HepG2 (cell line): ENCODE measurements at regions not wholly inside any gene's neighbourhood (a gene's known extent, or its start where the extent isn't known, plus 50 kb on each side); places are given as distances from the start of the nearest gene placed in this dataset.

Source experiments
- ATAC-seq: fragments of 200-7000 bp; cut with Tn5 transposase; 3 replicates; pipeline ENCODE4 v1.9.1; 2020; ENCODE audit warnings: mild to moderate bottlenecking, moderate library complexity
- BruUV-seq: library from RNA; stranded (reverse); fragments of 400-500 nt; replicated peaks from 2 replicates; lab custom pipeline; 2021; lab: Mats Ljungman, UMichigan
- CTCF ChIA-PET: fragments of 300-600 bp; formaldehyde crosslinking; extraction: SDS; loops from one replicate; lab custom pipeline; 2021; ENCODE audit warnings: low total read pairs, inconsistent platforms, low intra/inter-chr PET ratio; lab: Yijun Ruan, JAX
- POLR2A ChIA-PET: fragments of 350-600 bp; sonication (Branson Sonifier 250); formaldehyde crosslinking; loops from one replicate; lab custom pipeline; 2020; ENCODE audit warnings: antibody characterized with exemption, inconsistent platforms; lab: Yijun Ruan, JAX
- DNase-seq: peaks from one replicate; pipeline ENCODE4 v3.0.0-alpha.2; 2015; ENCODE audit warnings: low spot score
- FAIRE-seq: peaks from 3 replicates; lab custom pipeline; 2011; peaks lifted over from hg19 to GRCh38; lab: Jason Lieb, UNC
- H2AFZ ChIP-seq: one replicate; pipeline ENCODE4 v1.6.1; 2011; ENCODE audit warnings: low read length, inconsistent platforms
- H3K27ac ChIP-seq: fragments of 300-600 bp; 3 replicates; pipeline ENCODE4 v1.8.0; 2011; ENCODE audit warnings: mixed run types, mild to moderate bottlenecking, mixed read lengths, low read length, inconsistent platforms; ENCODE audit not compliant: insufficient read depth; ENCODE audit errors: extremely low read length
- H3K27me3 ChIP-seq, 2 experiments: fragments of 200-600 bp in 1 of 2; 2 replicates in 1 of 2; 3 replicates in 1 of 2; pipeline versions ENCODE4 v1.6.0 to v1.8.0; 2011; ENCODE audit warnings: low read length in 2 of 2, mild to moderate bottlenecking in 2 of 2, moderate library complexity in 2 of 2, inconsistent platforms in 1 of 2; ENCODE audit not compliant: insufficient read depth in 2 of 2, control insufficient read depth in 1 of 2
- H3K36me3 ChIP-seq, 2 experiments: fragments of 200-600 bp in 1 of 2; replicated peaks in 1 of 2; 2 replicates in 1 of 2; 3 replicates in 1 of 2; pipeline versions ENCODE4 v1.5.1 to v1.8.0; 2011; ENCODE audit warnings: low read length in 2 of 2, inconsistent platforms in 1 of 2; ENCODE audit not compliant: insufficient read depth in 2 of 2, control insufficient read depth in 1 of 2
- H3K4me1 ChIP-seq: 2 replicates; pipeline ENCODE4 v1.5.1; 2012; ENCODE audit warnings: low read length, inconsistent platforms; ENCODE audit not compliant: insufficient read depth
- H3K4me2 ChIP-seq: 2 replicates; pipeline ENCODE4 v1.6.0; 2011; ENCODE audit warnings: low read depth, low read length, inconsistent platforms
- H3K4me3 ChIP-seq, 3 experiments: fragments of 200-600 bp in 1 of 3; sonication (generic), shearing (Covaris generic) in 1 of 3; replicated peaks in 1 of 3; 2 replicates each; pipeline ENCODE4 v1.5.1; 2011 to 2016; ENCODE audit warnings: low read length in 3 of 3, inconsistent platforms in 2 of 3, low read depth in 2 of 3, mild to moderate bottlenecking in 2 of 3, control low read depth in 1 of 3, mixed read lengths in 1 of 3; ENCODE audit not compliant: insufficient read depth in 1 of 3
- H3K79me2 ChIP-seq: one replicate; pipeline ENCODE4 v1.6.1; 2011; ENCODE audit warnings: low read length, inconsistent platforms; ENCODE audit not compliant: insufficient read depth
- H3K9ac ChIP-seq: 2 replicates; pipeline ENCODE4 v1.6.0; 2011; ENCODE audit warnings: mild to moderate bottlenecking, low read depth, low read length, inconsistent platforms; ENCODE audit not compliant: insufficient read depth
- H3K9me3 ChIP-seq: 2 replicates; pipeline ENCODE4 v1.5.1; 2012; ENCODE audit warnings: mild to moderate bottlenecking, low read length
- H4K20me1 ChIP-seq: 2 replicates; pipeline ENCODE4 v1.6.0; 2011; ENCODE audit warnings: inconsistent platforms, mild to moderate bottlenecking, low read length, moderate library complexity; ENCODE audit not compliant: insufficient read depth
- CCDC6 ChIP-seq: sonication (generic); formaldehyde crosslinking; IDR thresholded peaks from 2 replicates; pipeline ENCODE4 v1.8.1; 2022; ENCODE audit warnings: mild to moderate bottlenecking, missing genetic modification reagents, moderate library complexity
- CHCHD3 ChIP-seq: sonication (generic); formaldehyde crosslinking; IDR thresholded peaks from 2 replicates; pipeline ENCODE4 v1.8.0; 2022; ENCODE audit warnings: mild to moderate bottlenecking, missing genetic modification reagents, moderate library complexity
- CHD2 ChIP-seq: IDR thresholded peaks from 2 replicates; pipeline ENCODE4 v1.6.1; 2011; ENCODE audit warnings: low read depth, low read length, improper control_type of control experiment
- GZF1 ChIP-seq: sonication (generic); formaldehyde crosslinking; IDR thresholded peaks from 2 replicates; pipeline ENCODE4 v1.5.1; 2020; ENCODE audit warnings: mild to moderate bottlenecking, missing genetic modification reagents
- HOXA7 ChIP-seq: sonication (generic); formaldehyde crosslinking; IDR thresholded peaks from 2 replicates; pipeline ENCODE4 v1.8.1; 2022; ENCODE audit warnings: mild to moderate bottlenecking, missing genetic modification reagents, moderate library complexity
- IRX3 ChIP-seq: sonication (generic); formaldehyde crosslinking; IDR thresholded peaks from 2 replicates; pipeline ENCODE4 v1.8.1; 2023; ENCODE audit warnings: mild to moderate bottlenecking, low read depth, missing genetic modification reagents, borderline replicate concordance
- MLXIP ChIP-seq: sonication (generic); formaldehyde crosslinking; IDR thresholded peaks from 2 replicates; pipeline ENCODE4 v1.9.0; 2021; ENCODE audit warnings: missing genetic modification reagents, borderline replicate concordance
- MZF1 ChIP-seq: sonication (generic); formaldehyde crosslinking; IDR thresholded peaks from 2 replicates; pipeline ENCODE4 v1.8.1; 2023; ENCODE audit warnings: mild to moderate bottlenecking, missing genetic modification reagents, borderline replicate concordance
- NAIF1 ChIP-seq: sonication (generic); formaldehyde crosslinking; IDR thresholded peaks from 2 replicates; pipeline ENCODE4 v1.5.0; 2020; ENCODE audit warnings: mild to moderate bottlenecking, missing genetic modification reagents, borderline replicate concordance
- NFE2L2 ChIP-seq: fragments of 150-350 bp; IDR thresholded peaks from 2 replicates; pipeline ENCODE4 v1.6.1; 2014; ENCODE audit warnings: low read length
- NFIB ChIP-seq: sonication (generic); formaldehyde crosslinking; IDR thresholded peaks from 2 replicates; pipeline ENCODE4 v1.9.0; 2021; ENCODE audit warnings: missing genetic modification reagents, mild to moderate bottlenecking, borderline replicate concordance
- NKX3-1 ChIP-seq: sonication (generic); formaldehyde crosslinking; IDR thresholded peaks from 2 replicates; pipeline ENCODE4 v1.5.0; 2020; ENCODE audit warnings: missing genetic modification reagents
- REL ChIP-seq: sonication (generic); formaldehyde crosslinking; conservative IDR thresholded peaks from 2 replicates; pipeline ENCODE4 v1.8.0; 2022; ENCODE audit warnings: mild to moderate bottlenecking, missing genetic modification reagents, moderate library complexity
- THAP9 ChIP-seq: sonication (generic); formaldehyde crosslinking; IDR thresholded peaks from 2 replicates; pipeline ENCODE4; 2020; ENCODE audit warnings: missing genetic modification reagents, mild to moderate bottlenecking, borderline replicate concordance
- ZNF550 ChIP-seq: sonication (generic); formaldehyde crosslinking; IDR thresholded peaks from 2 replicates; pipeline ENCODE4 v1.4.0; 2020; ENCODE audit warnings: mild to moderate bottlenecking, missing genetic modification reagents, borderline replicate concordance
- WGBS: methylation state at CpG from one replicate; pipeline ENCODE4 v1.1.6; 2017; ENCODE audit warnings: low lambda C conversion rate; 5-methylcytosine and 5-hydroxymethylcytosine counted together
- in situ Hi-C: cut with HindIII; loops from 2 replicates; pipeline ENCODE4 v1.10.0; 2017; ENCODE audit warnings: low pct_unique_long_range_greater_than_20kb; ENCODE audit not compliant: extremely low pct_ligation_motif_present
- intact Hi-C: fragments of 100-400 bp; cut with micrococcal nuclease; formaldehyde crosslinking; loops from one replicate; pipeline ENCODE4 v1.10.0; 2022; ENCODE audit not compliant: unreplicated experiment
- TF ChIP-seq, protein P1 (sequence below), 2 experiments: sonication (generic) in 1 of 2; formaldehyde crosslinking in 1 of 2; IDR thresholded peaks; 2 replicates each; pipeline versions ENCODE4 v1.4.0 to v1.6.1; 2018 to 2020; ENCODE audit warnings: missing genetic modification reagents in 2 of 2, borderline replicate concordance in 1 of 2, low read depth in 1 of 2, mild to moderate bottlenecking in 1 of 2, missing biosample characterization in 1 of 2

- TF ChIP-seq NKX3-1 (CRISPR knock-in tag), result no peak
- TF ChIP-seq NAIF1 (CRISPR knock-in tag), result no peak
- TF ChIP-seq NFIB (CRISPR knock-in tag), result no peak
- no peak for TF ChIP-seq REL (CRISPR knock-in tag)
- TF ChIP-seq CHD2, result no peak
- no peak for TF ChIP-seq CHCHD3
- no peak for TF ChIP-seq NFE2L2
- no peak for TF ChIP-seq THAP9 (CRISPR knock-in tag)
Measured at GRCh38 chr20:11979306-11979990, 61.8 kb downstream of the BTBD3 start (continued).

DNA sequence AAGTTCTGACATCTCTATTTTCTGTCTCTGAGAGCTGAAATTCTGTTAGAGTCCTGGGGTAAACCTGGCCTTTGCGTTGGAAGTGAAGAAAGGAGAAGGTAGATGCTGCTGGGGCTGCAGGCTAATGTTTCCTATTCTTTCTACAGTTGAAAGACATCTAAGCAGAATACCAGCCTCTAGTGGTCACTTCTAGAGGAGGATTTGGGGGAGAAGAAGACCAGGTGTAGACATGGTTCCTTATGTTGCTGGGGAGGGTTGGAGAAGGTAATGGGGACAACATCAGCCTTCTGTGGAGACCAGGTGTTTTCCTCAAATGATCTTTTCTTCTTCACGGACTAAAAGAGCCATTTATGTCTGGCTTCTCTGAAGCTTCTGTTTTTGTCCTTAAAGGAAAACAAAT, 62.6 kb downstream of the BTBD3 start:
- Histone ChIP-seq H3K9me3 (no peaks in the 10 kb centered on the region), H3K4me1 (peaks cover 18% of the 10 kb centered on the region), H3K4me3 (no peak overlapping the region), H3K9ac (no peak overlapping the region), H3K36me3 (no peaks in the 10 kb centered on the region), H2AFZ (no peak overlapping the region), H3K4me2 (no peak overlapping the region), H3K79me2 (no peaks in the 10 kb centered on the region), H3K27me3 (no peaks in the 10 kb centered on the region), H3K27ac (no peak overlapping the region), H4K20me1 (no peaks in the 10 kb centered on the region)
- 26% methylated on average over 2 of the region's 2 CpGs for WGBS
- POLR2A ChIA-PET, result no interaction called here
- DNase-seq (no peak), FAIRE-seq (no peak), ATAC-seq (peak; percentile 36; the same call in 1 of the 3 replicates)
- intact Hi-C loops (loop anchor here (5.0 kb wide), 1 partner anchor 88 kb away; no protein-coding TSS in a partner anchor), in situ Hi-C loops (no loop called here)
- no TSS peak for BruUV-seq
- CTCF ChIA-PET, result no interaction called here
- TF ChIP-seq GZF1 (CRISPR knock-in tag) (no peak), ZNF550 (no peak), MLXIP (no peak), HOXA7 (no peak), IRX3 (CRISPR knock-in tag) (no peak), MZF1 (CRISPR knock-in tag) (no peak), CCDC6 (CRISPR knock-in tag) (no peak)
- TF ChIP-seq, protein P1, sequence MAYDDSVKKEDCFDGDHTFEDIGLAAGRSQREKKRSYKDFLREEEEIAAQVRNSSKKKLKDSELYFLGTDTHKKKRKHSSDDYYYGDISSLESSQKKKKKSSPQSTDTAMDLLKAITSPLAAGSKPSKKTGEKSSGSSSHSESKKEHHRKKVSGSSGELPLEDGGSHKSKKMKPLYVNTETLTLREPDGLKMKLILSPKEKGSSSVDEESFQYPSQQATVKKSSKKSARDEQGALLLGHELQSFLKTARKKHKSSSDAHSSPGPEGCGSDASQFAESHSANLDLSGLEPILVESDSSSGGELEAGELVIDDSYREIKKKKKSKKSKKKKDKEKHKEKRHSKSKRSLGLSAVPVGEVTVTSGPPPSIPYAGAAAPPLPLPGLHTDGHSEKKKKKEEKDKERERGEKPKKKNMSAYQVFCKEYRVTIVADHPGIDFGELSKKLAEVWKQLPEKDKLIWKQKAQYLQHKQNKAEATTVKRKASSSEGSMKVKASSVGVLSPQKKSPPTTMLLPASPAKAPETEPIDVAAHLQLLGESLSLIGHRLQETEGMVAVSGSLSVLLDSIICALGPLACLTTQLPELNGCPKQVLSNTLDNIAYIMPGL (CRISPR knock-in tag; IDR thresholded peaks at IDR 0.05; ENCODE audit: borderline replicate concordance in 1 of 2, low read depth in 1 of 2), result no peak
